NCI-H146 treated with DMSO at 0.1 percent for 48 hours (cell line): ENCODE measurements at regions not wholly inside any gene's neighbourhood (a gene's known extent, or its start where the extent isn't known, plus 50 kb on each side); places are given as distances from the start of the nearest gene placed in this dataset.

Source experiments
- DNase-seq: peaks from one replicate; lab custom pipeline; 2025; ENCODE audit not compliant: unreplicated experiment; lab: John Stamatoyannopoulos, UW

GRCh38 chr2:117702098-117702497 is 112.4 kb upstream of the DDX18 start:
- no peak for DNase-seq

DNA sequence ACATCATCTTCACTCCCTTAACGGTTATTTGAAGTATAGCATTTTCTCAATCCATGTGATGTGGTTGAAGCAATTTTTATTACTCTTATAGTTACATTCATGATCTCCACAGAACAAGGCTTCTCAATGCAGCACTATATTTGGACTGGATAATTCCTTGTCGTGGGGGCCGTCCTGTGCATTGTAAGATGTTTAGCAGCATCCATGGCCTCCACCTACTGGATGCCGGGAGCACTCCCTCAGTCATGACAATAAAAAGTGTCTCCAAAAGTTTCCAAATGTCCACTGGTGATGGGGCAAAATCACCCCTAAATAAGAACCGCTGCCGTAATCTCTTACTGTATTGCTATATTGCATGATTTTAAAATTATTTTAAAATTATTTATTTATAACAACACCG is 110.6 kb upstream of the DDX18 start:
- DNase-seq, result no peak

GRCh38 chr2:117704818-117705217 is 109.7 kb upstream of the DDX18 start:
- no peak for DNase-seq

DNA sequence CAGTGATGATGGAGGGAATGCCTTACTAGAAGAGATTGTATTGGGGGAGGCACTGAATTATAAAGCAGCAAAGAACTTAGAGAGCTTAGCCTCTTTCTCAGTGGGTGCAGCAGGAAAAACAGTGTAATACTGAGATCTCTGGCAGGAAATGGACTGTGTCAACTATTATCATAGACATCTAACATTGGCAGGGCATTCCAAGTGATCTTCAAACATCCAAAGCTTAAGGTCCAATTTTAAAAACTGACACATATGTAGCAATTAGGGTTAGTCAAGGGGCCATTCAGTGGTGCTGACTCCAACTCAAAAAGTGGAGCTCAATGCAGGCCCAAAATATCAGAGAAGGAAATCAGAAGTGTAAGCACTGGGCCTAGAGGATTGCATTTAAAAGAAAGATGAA is 106.6 kb upstream of the DDX18 start:
- DNase-seq, result no peak

GRCh38 chr2:117712684-117713083 is 101.8 kb upstream of the DDX18 start:
- no peak for DNase-seq

DNA sequence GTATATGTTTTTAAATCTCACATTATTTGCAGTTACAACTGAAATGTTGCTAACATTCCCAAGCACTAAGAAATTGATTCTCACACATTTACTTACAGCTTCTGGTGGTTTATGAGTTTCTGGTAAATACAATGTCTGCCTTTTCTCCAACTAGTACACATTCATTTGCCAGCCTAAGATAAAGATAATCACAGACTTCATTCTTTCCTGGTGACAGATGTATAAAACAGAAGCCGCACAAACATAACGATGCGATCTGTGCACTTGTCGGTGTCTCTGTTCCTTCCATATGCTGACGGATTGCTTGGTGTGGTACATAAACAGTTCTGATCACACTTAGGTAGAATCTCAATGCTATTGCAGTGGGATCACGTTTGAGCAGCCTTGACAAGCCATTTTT is 100.4 kb upstream of the DDX18 start:
- no peak for DNase-seq

GRCh38 chr2:117714745-117715417 is 99.6 kb upstream of the DDX18 start:
- DNase-seq, result no peak

GRCh38 chr2:117716505-117716904 is 98.0 kb upstream of the DDX18 start:
- no peak for DNase-seq

GRCh38 chr2:117717072-117717471 is 97.4 kb upstream of the DDX18 start:
- DNase-seq, result no peak

GRCh38 chr2:117718048-117718447 is 96.4 kb upstream of the DDX18 start:
- no peak for DNase-seq

GRCh38 chr2:117720765-117721164 is 93.7 kb upstream of the DDX18 start:
- DNase-seq, result no peak

GRCh38 chr2:117723483-117723882 is 91.0 kb upstream of the DDX18 start:
- DNase-seq, result no peak

GRCh38 chr2:117723888-117724434 is 90.5 kb upstream of the DDX18 start:
- DNase-seq, result no peak

DNA sequence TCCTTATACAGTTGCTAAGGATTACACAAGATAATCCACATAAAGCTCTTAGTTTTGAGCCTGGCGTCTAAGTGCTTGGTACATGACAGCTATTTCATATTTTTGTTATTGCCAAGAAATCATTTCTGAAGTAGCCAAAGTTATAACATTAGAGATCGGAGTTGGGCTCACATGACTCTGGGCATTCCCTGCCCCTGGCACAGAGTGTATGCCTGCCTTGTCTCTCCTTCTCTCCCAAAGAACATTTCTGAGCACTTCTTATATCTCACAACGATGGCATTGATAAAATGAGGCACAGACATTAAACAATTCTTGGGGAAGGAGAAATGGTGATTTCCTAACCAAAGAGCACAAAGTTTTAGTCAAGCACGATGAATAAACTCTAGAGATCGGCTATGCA is 87.7 kb upstream of the DDX18 start:
- DNase-seq, result no peak

GRCh38 chr2:117737846-117738245 is 76.6 kb upstream of the DDX18 start:
- DNase-seq, result no peak

DNA sequence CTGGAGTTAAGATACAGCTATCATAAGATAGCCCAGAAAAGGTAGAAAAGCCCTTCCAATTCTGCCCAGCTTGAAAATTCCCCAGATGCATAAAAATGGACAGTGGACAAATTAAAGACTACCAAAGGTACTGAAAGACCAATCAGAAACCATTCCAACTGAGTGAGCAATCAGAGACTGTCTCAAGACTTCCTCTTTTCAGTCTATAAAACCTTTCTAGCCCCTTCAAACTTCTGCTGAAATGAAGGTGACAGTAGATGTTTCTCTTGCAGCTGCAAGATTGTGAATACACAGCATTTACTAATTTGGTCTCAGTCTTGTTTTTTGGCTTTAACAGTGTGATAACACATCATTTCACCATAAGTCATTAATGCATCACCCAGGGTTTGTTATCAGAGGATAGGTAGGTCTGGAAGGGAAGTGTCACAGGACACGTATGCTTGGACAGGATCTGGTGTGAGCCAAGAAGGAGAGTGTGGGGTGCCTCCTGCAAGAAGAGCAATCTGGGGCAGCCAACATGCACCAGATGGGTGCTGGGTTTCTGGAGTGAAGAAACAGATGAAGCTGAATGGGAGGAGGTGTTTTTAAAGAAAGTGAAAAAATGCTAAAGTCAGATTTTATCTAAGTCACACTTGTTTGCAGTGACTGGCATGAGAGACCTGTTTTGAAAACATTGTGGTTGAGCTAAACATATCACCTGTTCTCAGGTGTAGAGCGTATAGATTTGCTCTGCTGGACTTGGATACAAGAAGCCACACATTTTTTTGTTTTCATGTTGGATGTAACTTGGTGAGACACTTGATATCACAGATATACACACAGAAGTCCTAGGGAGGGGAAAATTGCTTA is 75.3 kb upstream of the DDX18 start:
- DNase-seq, result no peak

- DNase-seq, result no peak
Observed at GRCh38 chr2:117745537-117745936, 69.0 kb upstream of the DDX18 start.

GRCh38 chr2:117755768-117756167 is 58.7 kb upstream of the DDX18 start:
- DNase-seq, result no peak

- DNase-seq, result no peak
Observed at GRCh38 chr2:117760916-117761315, 53.6 kb upstream of the DDX18 start.

GRCh38 chr2:117762454-117762853 is 52.0 kb upstream of the DDX18 start:
- DNase-seq, result no peak

GRCh38 chr2:117763804-117764203 is 50.7 kb upstream of the DDX18 start:
- DNase-seq, result no peak
